DOHH2 (cell line): ENCODE measurements at regions not wholly inside any gene's neighbourhood (a gene's known extent, or its start where the extent isn't known, plus 50 kb on each side); places are given as distances from the start of the nearest gene placed in this dataset.
"Not testable (repeated sequence)": the region's sequence is repeated elsewhere in the genome, so short reads cannot be mapped to it uniquely, and the experiment has no call there.

ENCODE experiments used
- CTCF ChIP-seq: fragments of 200-600 bp; sonication (generic); IDR thresholded peaks from one replicate; pipeline ENCODE4 v1.5.1; 2014; ENCODE audit warnings: antibody characterized with exemption, mild to moderate bottlenecking, low read depth, low read length; ENCODE audit not compliant: poor library complexity, severe bottlenecking
- EZH2phosphoT487 ChIP-seq: fragments of 200-600 bp; sonication (generic); IDR thresholded peaks from 2 replicates; pipeline ENCODE4 v1.6.1; 2017; ENCODE audit warnings: borderline replicate concordance, mild to moderate bottlenecking, antibody characterized with exemption, low read length, moderate library complexity, mixed read lengths

- TF ChIP-seq EZH2phosphoT487, CTCF: not testable (repeated sequence)
Measured at GRCh38 chr6:125458493-125458892, 156.7 kb upstream of the HDDC2 start.
